GM18870 (cell line): ENCODE measurements at regions not wholly inside any gene's neighbourhood (a gene's known extent, or its start where the extent isn't known, plus 50 kb on each side); places are given as distances from the start of the nearest gene placed in this dataset.
"Not testable (repeated sequence)": the region's sequence is repeated elsewhere in the genome, so short reads cannot be mapped to it uniquely, and the experiment has no call there.

Source experiments
- ATAC-seq: cut with Tn5 transposase; IDR thresholded peaks from one replicate; pipeline ENCODE4 v1.9.1; 2021; ENCODE audit warnings: moderate library complexity; ENCODE audit not compliant: unreplicated experiment

GRCh38 chr3:143901105-143901504, 52.8 kb upstream of the SLC9A9 start:
- peak; percentile 53 for ATAC-seq

DNA sequence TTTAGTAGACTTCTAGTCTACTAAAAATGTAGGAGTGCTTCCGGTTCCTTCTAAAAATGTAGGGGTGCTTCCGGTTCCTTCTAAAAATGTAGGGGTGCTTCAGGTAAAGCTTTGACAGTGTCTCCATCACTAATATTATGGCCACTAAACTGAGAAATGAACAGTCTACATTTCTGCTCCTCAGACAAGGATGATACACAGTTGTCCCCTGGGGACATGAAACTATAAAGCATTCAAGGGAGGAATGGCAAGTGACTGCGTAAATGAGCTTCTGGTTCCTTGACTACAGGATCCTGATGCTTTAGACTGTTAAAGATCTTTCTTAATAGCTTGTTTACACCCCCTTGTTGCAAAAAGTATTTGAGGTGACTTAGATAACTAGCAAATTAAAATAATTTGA, 53.9 kb upstream of the SLC9A9 start:
- no peak for ATAC-seq

GRCh38 chr3:143910756-143911155, 60.9 kb upstream of the DIPK2A start:
- ATAC-seq, result no peak

- ATAC-seq, result no peak
These were observed 57.4 kb upstream of the DIPK2A start for GRCh38 chr3:143914257-143914656.

DNA sequence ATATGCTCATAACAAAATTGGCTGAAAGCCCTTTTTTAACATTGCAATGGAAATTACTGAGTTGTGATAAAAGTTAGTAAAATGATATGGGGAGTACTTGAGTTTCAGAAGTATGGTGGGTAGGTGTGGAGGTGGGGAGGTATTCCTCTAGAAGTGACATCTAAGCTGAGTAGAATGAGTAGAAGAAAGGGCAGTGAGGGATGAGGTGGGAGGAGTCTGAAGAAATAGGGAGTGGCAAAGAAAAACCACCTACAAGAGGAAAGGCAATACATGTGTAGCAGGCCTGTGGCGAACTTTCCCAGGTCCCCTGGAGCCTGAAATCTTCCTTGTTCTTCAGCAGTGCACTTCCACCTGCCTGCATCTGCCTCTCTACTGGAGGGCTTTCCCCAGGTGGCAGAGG, 52.8 kb upstream of the DIPK2A start:
- ATAC-seq, result no peak

GRCh38 chr3:143921176-143921575, 50.4 kb upstream of the DIPK2A start:
- ATAC-seq, result not testable (repeated sequence)
